HG03108 (cell line): ENCODE measurements at regions not wholly inside any gene's neighbourhood (a gene's known extent, or its start where the extent isn't known, plus 50 kb on each side); places are given as distances from the start of the nearest gene placed in this dataset.

ENCODE experiments used
- ATAC-seq: cut with Tn5 transposase; IDR thresholded peaks from one replicate; pipeline ENCODE4 v1.9.1; 2021; ENCODE audit warnings: moderate library complexity; ENCODE audit not compliant: unreplicated experiment

- ATAC-seq: no peak
Observed at GRCh38 chr2:6236317-6236716, 544.1 kb downstream of the SOX11 start.

GRCh38 chr2:6237039-6237660, 545.0 kb downstream of the SOX11 start:
- ATAC-seq: no peak

- no peak for ATAC-seq
Observed at GRCh38 chr2:6249557-6249956, 557.4 kb downstream of the SOX11 start.

GRCh38 chr2:6254441-6254840, 562.3 kb downstream of the SOX11 start:
- no peak for ATAC-seq

- no peak for ATAC-seq
Observed at GRCh38 chr2:6264198-6264597, 572.0 kb downstream of the SOX11 start.

- no peak for ATAC-seq
Observed at GRCh38 chr2:6281524-6281923, 584.2 kb downstream of the CMPK2 start.

- ATAC-seq: no peak
Observed at GRCh38 chr2:6283259-6283658, 582.4 kb downstream of the CMPK2 start.

- ATAC-seq: no peak
Observed at GRCh38 chr2:6287406-6287805, 578.3 kb downstream of the CMPK2 start.

- ATAC-seq: no peak
Observed at GRCh38 chr2:6288791-6289190, 576.9 kb downstream of the CMPK2 start.

GRCh38 chr2:6290217-6291015, 575.3 kb downstream of the CMPK2 start:
- ATAC-seq: no peak

- ATAC-seq: no peak
Observed at GRCh38 chr2:6294791-6295190, 570.9 kb downstream of the CMPK2 start.

- ATAC-seq: no peak
Observed at GRCh38 chr2:6297238-6297637, 568.5 kb downstream of the CMPK2 start.

GRCh38 chr2:6301426-6301825, 564.3 kb downstream of the CMPK2 start:
- no peak for ATAC-seq

GRCh38 chr2:6308986-6309385, 556.7 kb downstream of the CMPK2 start:
- no peak for ATAC-seq

- peak; percentile 96 for ATAC-seq
Observed at GRCh38 chr2:6309415-6310255, 556.1 kb downstream of the CMPK2 start.

GRCh38 chr2:6310256-6311215, 555.2 kb downstream of the CMPK2 start:
- no peak for ATAC-seq

- no peak for ATAC-seq
Observed at GRCh38 chr2:6312367-6312766, 553.3 kb downstream of the CMPK2 start.

- ATAC-seq: no peak
Observed at GRCh38 chr2:6314218-6314960, 551.3 kb downstream of the CMPK2 start.

- ATAC-seq: no peak
Observed at GRCh38 chr2:6325616-6326015, 540.1 kb downstream of the CMPK2 start.

GRCh38 chr2:6326958-6327357, 538.7 kb downstream of the CMPK2 start:
- no peak for ATAC-seq
